ENCODE measurements at regions not wholly inside any gene's neighbourhood (a gene's known extent, or its start where the extent isn't known, plus 50 kb on each side); places are given as distances from the start of the nearest gene placed in this dataset.

GRCh38 chr5:104218200-104218599, 655.6 kb upstream of the NUDT12 start:
- TF ChIP-seq FOXM1 (IDR thresholded peaks at IDR 0.05; ENCODE audit: borderline replicate concordance, low read depth), result no peak
- TF ChIP-seq EP300 (IDR thresholded peaks at IDR 0.05; ENCODE audit: borderline replicate concordance), result no peak
